ENCODE measurements at regions not wholly inside any gene's neighbourhood (a gene's known extent, or its start where the extent isn't known, plus 50 kb on each side); places are given as distances from the start of the nearest gene placed in this dataset.

GRCh38 chr3:177474652-177475355 is 277.5 kb upstream of the TBL1XR1 start:
- Histone ChIP-seq H3K36me3 (no peaks in the 10 kb centered on the region), H3K27ac (no peak overlapping the region), H3K4me3 (ENCODE audit: low read depth in 1 of 2, low read length in 1 of 2) (no peak overlapping the region), H3K9me3 (no peaks in the 10 kb centered on the region), H3K27me3 (no peaks in the 10 kb centered on the region), H3K4me1 (ENCODE audit: control insufficient read depth in 1 of 2, insufficient read depth in 1 of 2, low read depth in 1 of 2, low read length in 1 of 2) (no peaks in the 10 kb centered on the region)
- TF ChIP-seq, protein P1, sequence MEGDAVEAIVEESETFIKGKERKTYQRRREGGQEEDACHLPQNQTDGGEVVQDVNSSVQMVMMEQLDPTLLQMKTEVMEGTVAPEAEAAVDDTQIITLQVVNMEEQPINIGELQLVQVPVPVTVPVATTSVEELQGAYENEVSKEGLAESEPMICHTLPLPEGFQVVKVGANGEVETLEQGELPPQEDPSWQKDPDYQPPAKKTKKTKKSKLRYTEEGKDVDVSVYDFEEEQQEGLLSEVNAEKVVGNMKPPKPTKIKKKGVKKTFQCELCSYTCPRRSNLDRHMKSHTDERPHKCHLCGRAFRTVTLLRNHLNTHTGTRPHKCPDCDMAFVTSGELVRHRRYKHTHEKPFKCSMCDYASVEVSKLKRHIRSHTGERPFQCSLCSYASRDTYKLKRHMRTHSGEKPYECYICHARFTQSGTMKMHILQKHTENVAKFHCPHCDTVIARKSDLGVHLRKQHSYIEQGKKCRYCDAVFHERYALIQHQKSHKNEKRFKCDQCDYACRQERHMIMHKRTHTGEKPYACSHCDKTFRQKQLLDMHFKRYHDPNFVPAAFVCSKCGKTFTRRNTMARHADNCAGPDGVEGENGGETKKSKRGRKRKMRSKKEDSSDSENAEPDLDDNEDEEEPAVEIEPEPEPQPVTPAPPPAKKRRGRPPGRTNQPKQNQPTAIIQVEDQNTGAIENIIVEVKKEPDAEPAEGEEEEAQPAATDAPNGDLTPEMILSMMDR (IDR thresholded peaks at IDR 0.05), result no peak

GRCh38 chr3:177475356-177475665 is 278.0 kb upstream of the TBL1XR1 start:
- TF ChIP-seq, protein P1 (IDR thresholded peaks at IDR 0.05), result no peak
- Histone ChIP-seq H3K4me3 (ENCODE audit: low read depth in 1 of 2, low read length in 1 of 2) (no peak overlapping the region), H3K27ac (no peak overlapping the region), H3K36me3 (no peaks in the 10 kb centered on the region), H3K27me3 (no peaks in the 10 kb centered on the region), H3K9me3 (no peaks in the 10 kb centered on the region), H3K4me1 (ENCODE audit: control insufficient read depth in 1 of 2, insufficient read depth in 1 of 2, low read depth in 1 of 2, low read length in 1 of 2) (no peaks in the 10 kb centered on the region)

- H3K27me3 ChIP-seq, result no peaks in the 10 kb centered on the region
- TF ChIP-seq, protein P1 (IDR thresholded peaks at IDR 0.05), result no peak
- no peak overlapping the region for H3K27ac ChIP-seq
- no peaks in the 10 kb centered on the region for H3K4me1 ChIP-seq (ENCODE audit: control insufficient read depth in 1 of 2, insufficient read depth in 1 of 2, low read depth in 1 of 2, low read length in 1 of 2)
- no peaks in the 10 kb centered on the region for H3K9me3 ChIP-seq
- H3K36me3 ChIP-seq, result no peaks in the 10 kb centered on the region
- H3K4me3 ChIP-seq (ENCODE audit: low read depth in 1 of 2, low read length in 1 of 2), result no peak overlapping the region
Observed at GRCh38 chr3:177476495-177476894, 279.2 kb upstream of the TBL1XR1 start.

DNA sequence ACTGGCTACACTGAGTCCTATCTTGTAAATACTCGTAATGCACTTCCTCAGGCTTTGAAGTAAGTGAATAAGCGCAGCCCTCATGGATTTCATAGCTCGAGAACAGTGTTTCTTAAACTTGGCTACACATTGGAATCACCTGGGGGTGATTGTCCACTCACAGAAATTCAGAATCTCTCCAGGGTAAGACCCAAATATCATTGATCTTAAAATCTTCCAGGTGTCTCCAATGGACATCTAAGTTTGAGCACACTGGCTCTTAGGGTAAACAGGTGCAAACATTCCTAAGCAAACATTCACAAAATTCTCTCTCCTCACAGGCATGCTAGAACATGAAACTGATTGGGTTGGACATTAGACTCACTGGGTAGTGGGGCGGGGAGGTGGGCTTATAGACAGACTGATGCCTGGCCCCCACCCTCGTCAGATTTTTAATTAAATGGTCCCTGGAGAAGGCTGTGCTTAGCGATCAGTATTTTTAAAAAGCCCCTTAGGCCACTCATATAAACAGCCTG is 279.7 kb upstream of the TBL1XR1 start:
- Histone ChIP-seq H3K27ac (no peak overlapping the region), H3K36me3 (no peaks in the 10 kb centered on the region), H3K9me3 (no peaks in the 10 kb centered on the region), H3K27me3 (no peaks in the 10 kb centered on the region), H3K4me1 (ENCODE audit: control insufficient read depth in 1 of 2, insufficient read depth in 1 of 2, low read depth in 1 of 2, low read length in 1 of 2) (no peaks in the 10 kb centered on the region), H3K4me3 (ENCODE audit: low read depth in 1 of 2, low read length in 1 of 2) (no peak overlapping the region)
- TF ChIP-seq, protein P1 (IDR thresholded peaks at IDR 0.05), result no peak

DNA sequence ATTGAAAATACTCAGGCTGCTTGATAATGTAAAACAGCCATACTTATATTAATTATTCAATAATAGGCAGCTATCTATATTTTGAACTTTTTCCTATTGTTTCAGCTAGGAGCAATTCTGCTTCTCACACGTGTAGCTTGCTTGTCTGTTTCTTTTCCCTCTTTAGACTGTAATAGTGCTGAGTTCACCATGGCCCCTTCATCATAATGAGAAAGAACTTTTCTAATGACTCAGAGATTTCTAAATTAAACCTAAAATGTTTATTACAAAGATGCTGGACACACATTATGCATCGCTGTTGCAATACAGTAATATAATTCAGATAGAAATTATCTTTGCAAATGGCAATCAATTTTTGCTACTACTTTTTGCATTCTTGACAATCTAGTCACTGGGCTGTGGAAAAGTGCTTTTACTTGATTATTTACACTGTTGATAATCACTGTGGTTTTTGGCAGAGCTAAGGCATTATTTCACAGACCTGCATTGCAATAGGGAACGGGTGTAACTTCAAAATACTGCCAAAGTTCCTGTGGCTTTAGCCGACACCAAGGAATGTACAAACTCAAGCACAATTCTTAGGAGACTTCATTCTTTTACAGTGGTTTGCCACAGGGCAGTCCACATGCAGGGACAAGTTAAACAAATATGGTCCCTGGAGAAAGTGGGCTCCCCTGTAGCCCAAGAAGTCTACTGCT is 281.0 kb upstream of the TBL1XR1 start:
- no peaks in the 10 kb centered on the region for H3K27me3 ChIP-seq
- no peak overlapping the region for H3K4me3 ChIP-seq (ENCODE audit: low read depth in 1 of 2, low read length in 1 of 2)
- no peaks in the 10 kb centered on the region for H3K36me3 ChIP-seq
- TF ChIP-seq, protein P1 (IDR thresholded peaks at IDR 0.05), result no peak
- H3K27ac ChIP-seq, result no peak overlapping the region
- no peaks in the 10 kb centered on the region for H3K9me3 ChIP-seq
- no peaks in the 10 kb centered on the region for H3K4me1 ChIP-seq (ENCODE audit: control insufficient read depth in 1 of 2, insufficient read depth in 1 of 2, low read depth in 1 of 2, low read length in 1 of 2)
